ENCODE measurements at regions not wholly inside any gene's neighbourhood (a gene's known extent, or its start where the extent isn't known, plus 50 kb on each side); places are given as distances from the start of the nearest gene placed in this dataset.

DNA sequence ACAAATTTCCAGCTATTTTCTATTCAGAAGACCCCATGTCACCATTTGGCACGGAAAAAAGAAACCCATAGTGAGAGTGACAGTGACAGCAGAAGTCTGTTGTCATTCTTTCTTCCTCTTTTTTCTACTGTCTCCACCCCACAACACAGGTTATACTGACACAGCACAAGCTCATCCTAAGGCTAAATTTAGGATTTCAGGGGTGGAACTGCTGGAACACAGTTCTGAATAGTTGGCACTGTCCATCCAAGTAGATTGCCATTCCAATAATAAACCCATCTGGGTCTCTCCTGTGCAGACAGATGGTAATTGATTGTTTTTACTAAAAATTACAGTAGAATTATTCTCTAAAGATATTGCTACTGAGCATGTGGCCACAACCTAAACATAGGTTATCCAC, 95.2 kb upstream of the C11orf87 start:
- DNase-seq (no peak), ATAC-seq (no peak)
- Mint-ChIP-seq H3K9me3 (peaks cover 5 to 12% of the 10 kb centered on the region in 2 donors), H3K4me1 (no peaks in the 10 kb centered on the region), H3K36me3 (no peaks in the 10 kb centered on the region), H3K27me3 (ENCODE audit: low read depth in 2 of 2) (no peaks in the 10 kb centered on the region), H3K4me3 (no peak overlapping the region), H3K27ac (no peak overlapping the region)
- no peaks in the 10 kb centered on the region for H3K9me3 ChIP-seq (ENCODE audit: control insufficient read depth, insufficient read depth, low read length)
- H3K4me3 ChIP-seq (ENCODE audit: low read length) = no peak overlapping the region
- TF ChIP-seq, protein P1, sequence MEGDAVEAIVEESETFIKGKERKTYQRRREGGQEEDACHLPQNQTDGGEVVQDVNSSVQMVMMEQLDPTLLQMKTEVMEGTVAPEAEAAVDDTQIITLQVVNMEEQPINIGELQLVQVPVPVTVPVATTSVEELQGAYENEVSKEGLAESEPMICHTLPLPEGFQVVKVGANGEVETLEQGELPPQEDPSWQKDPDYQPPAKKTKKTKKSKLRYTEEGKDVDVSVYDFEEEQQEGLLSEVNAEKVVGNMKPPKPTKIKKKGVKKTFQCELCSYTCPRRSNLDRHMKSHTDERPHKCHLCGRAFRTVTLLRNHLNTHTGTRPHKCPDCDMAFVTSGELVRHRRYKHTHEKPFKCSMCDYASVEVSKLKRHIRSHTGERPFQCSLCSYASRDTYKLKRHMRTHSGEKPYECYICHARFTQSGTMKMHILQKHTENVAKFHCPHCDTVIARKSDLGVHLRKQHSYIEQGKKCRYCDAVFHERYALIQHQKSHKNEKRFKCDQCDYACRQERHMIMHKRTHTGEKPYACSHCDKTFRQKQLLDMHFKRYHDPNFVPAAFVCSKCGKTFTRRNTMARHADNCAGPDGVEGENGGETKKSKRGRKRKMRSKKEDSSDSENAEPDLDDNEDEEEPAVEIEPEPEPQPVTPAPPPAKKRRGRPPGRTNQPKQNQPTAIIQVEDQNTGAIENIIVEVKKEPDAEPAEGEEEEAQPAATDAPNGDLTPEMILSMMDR (IDR thresholded peaks at IDR 0.05) = no peak
- no peaks in the 10 kb centered on the region for H3K36me3 ChIP-seq (ENCODE audit: control insufficient read depth, insufficient read depth, low read length)
- no peaks in the 10 kb centered on the region for H3K4me1 ChIP-seq (ENCODE audit: control insufficient read depth, insufficient read depth, low read length)
- intact Hi-C loops (cut with micrococcal nuclease) = no loop called here
- H3K27ac ChIP-seq (ENCODE audit: low read length) = no peak overlapping the region
- 67% methylated on average over 1 of the region's 1 CpG for WGBS (ENCODE audit: insufficient coverage)
- H3K27me3 ChIP-seq (ENCODE audit: control insufficient read depth, insufficient read depth, low read length) = no peaks in the 10 kb centered on the region

DNA sequence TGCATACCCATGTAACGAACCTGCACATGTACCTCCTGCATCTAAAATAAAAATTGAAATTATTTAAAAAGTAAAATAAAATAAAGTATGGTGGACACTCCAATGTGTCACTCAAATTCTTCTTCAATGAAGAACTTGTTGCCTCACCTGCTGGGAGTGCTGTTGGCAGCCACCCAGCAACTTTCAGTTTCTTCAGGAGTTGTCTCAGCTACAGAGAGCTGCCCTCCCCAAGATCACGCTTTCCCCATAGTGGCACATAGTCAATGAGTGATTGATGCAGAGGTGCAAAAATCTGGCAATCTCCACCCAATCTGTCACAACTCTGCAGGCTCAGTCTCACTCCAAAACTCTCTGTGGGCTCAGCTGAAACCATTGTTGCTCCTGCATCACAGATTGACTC, 92.3 kb upstream of the C11orf87 start:
- Mint-ChIP-seq H3K27ac (no peak overlapping the region), H3K4me1 (no peaks in the 10 kb centered on the region), H3K36me3 (no peaks in the 10 kb centered on the region), H3K4me3 (no peak overlapping the region), H3K9me3 (peaks cover 5 to 11% of the 10 kb centered on the region in 2 donors), H3K27me3 (ENCODE audit: low read depth in 2 of 2) (no peaks in the 10 kb centered on the region)
- TF ChIP-seq, protein P1 (IDR thresholded peaks at IDR 0.05) = no peak
- ATAC-seq = no peak
- Histone ChIP-seq H3K36me3 (ENCODE audit: control insufficient read depth, insufficient read depth, low read length) (no peaks in the 10 kb centered on the region), H3K4me1 (ENCODE audit: control insufficient read depth, insufficient read depth, low read length) (no peaks in the 10 kb centered on the region), H3K27ac (ENCODE audit: low read length) (no peak overlapping the region), H3K27me3 (ENCODE audit: control insufficient read depth, insufficient read depth, low read length) (no peaks in the 10 kb centered on the region), H3K4me3 (ENCODE audit: low read length) (no peak overlapping the region), H3K9me3 (ENCODE audit: control insufficient read depth, insufficient read depth, low read length) (no peaks in the 10 kb centered on the region)
- no peak for DNase-seq
- intact Hi-C loops (cut with micrococcal nuclease) = no loop called here
- 67% methylated on average over 1 of the region's 2 CpGs for WGBS (ENCODE audit: insufficient coverage)

DNA sequence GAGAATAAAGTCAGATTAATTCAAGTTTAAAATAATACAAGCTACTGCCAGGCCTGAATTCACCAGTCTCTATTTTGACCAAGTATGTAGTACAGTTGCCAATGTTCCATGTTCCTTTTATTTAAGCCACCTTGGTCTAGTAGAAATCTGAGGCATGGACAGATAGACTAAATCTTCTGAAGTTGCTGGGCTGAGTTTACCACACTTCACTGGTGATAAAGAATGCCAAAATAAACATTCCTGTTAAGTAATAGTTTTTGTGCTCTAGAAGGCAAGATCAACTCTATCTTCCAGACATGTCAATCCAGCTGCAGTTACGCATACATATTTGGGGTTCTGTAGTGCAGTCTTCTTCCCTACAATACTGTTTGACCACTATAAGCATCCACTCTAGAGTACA, 83.9 kb upstream of the C11orf87 start:
- TF ChIP-seq, protein P1 (IDR thresholded peaks at IDR 0.05) = no peak
- no peak for ATAC-seq
- no peaks in the 10 kb centered on the region for H3K4me1 Mint-ChIP-seq

DNA sequence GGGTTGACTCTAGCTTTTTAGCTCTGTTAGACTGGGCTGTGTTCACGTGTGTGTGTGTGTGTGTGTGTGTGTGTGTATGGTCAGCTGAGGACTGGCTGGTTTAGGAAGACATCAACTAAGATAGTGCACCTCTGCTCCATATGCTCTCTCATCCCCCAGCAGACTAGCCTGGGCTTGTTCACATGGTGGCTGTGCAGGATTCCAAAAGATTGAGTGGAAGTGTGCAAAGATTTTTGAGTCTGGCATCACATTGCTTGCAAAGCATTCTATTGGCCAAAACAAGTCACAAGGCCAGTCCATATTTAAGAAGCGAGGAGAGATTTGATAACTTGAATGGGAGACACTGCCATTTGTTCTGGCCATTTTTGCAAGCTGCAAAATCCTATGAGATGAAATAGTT, 79.7 kb upstream of the C11orf87 start:
- no peak overlapping the region for H3K4me3 Mint-ChIP-seq
- peaks cover 0 to 10% of the 10 kb centered on the region in 2 donors for H3K9me3 Mint-ChIP-seq
- 82% methylated on average over 2 of the region's 2 CpGs for WGBS (ENCODE audit: insufficient coverage)

More for the DNA sequence above, 83.9 kb upstream of the C11orf87 start:
- no peak overlapping the region for H3K27ac Mint-ChIP-seq
- intact Hi-C loops (cut with micrococcal nuclease) = no loop called here
- Histone ChIP-seq H3K36me3 (ENCODE audit: control insufficient read depth, insufficient read depth, low read length) (no peaks in the 10 kb centered on the region), H3K4me1 (ENCODE audit: control insufficient read depth, insufficient read depth, low read length) (no peaks in the 10 kb centered on the region), H3K9me3 (ENCODE audit: control insufficient read depth, insufficient read depth, low read length) (no peaks in the 10 kb centered on the region), H3K4me3 (ENCODE audit: low read length) (no peak overlapping the region), H3K27me3 (ENCODE audit: control insufficient read depth, insufficient read depth, low read length) (no peaks in the 10 kb centered on the region), H3K27ac (ENCODE audit: low read length) (no peak overlapping the region)
- peaks cover 0 to 9% of the 10 kb centered on the region in 2 donors for H3K9me3 Mint-ChIP-seq
- H3K27me3 Mint-ChIP-seq (ENCODE audit: low read depth in 2 of 2) = no peaks in the 10 kb centered on the region
- H3K4me3 Mint-ChIP-seq = no peak overlapping the region
- 100% methylated on average over 1 of the region's 1 CpG for WGBS (ENCODE audit: insufficient coverage)
- H3K36me3 Mint-ChIP-seq = no peaks in the 10 kb centered on the region
- no peak for DNase-seq

More for the DNA sequence above, 79.7 kb upstream of the C11orf87 start:
- Histone ChIP-seq H3K4me1 (ENCODE audit: control insufficient read depth, insufficient read depth, low read length) (no peaks in the 10 kb centered on the region), H3K27me3 (ENCODE audit: control insufficient read depth, insufficient read depth, low read length) (no peaks in the 10 kb centered on the region), H3K27ac (ENCODE audit: low read length) (no peak overlapping the region), H3K36me3 (ENCODE audit: control insufficient read depth, insufficient read depth, low read length) (no peaks in the 10 kb centered on the region), H3K4me3 (ENCODE audit: low read length) (no peak overlapping the region), H3K9me3 (ENCODE audit: control insufficient read depth, insufficient read depth, low read length) (no peaks in the 10 kb centered on the region)
- Mint-ChIP-seq H3K27me3 (ENCODE audit: low read depth in 2 of 2) (no peaks in the 10 kb centered on the region), H3K4me1 (no peaks in the 10 kb centered on the region), H3K27ac (no peak overlapping the region), H3K36me3 (no peaks in the 10 kb centered on the region)
- ATAC-seq = no peak
- TF ChIP-seq, protein P1 (IDR thresholded peaks at IDR 0.05) = no peak
- intact Hi-C loops (cut with micrococcal nuclease) = no loop called here
- no peak for DNase-seq

Data from natural killer cell (primary cell).